ENCODE measurements at regions not wholly inside any gene's neighbourhood (a gene's known extent, or its start where the extent isn't known, plus 50 kb on each side); places are given as distances from the start of the nearest gene placed in this dataset.

DNA sequence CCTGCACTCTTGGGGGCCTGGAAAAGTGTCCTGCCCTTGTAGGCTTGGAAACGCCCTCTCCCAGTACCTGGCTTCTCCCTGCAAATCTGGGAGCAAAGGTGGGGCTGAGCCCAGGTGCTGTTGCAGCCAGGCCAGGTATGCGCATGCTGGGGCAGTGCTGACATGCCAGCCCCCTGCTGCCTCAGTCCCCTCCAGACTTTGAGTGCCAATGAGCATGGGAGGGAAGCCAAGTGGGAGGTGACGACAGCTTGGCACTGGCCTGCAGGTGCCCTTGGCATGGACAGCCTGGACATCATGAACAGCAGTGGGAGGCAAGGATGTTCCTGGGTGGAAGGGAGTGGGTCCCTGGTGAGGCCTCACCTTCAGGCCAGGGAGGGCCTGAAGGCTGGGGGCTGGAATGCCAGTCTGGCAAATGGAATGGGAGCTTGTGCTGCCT lies 1494.4 kb upstream of the NUDT12 start:
- TF ChIP-seq, protein P1, sequence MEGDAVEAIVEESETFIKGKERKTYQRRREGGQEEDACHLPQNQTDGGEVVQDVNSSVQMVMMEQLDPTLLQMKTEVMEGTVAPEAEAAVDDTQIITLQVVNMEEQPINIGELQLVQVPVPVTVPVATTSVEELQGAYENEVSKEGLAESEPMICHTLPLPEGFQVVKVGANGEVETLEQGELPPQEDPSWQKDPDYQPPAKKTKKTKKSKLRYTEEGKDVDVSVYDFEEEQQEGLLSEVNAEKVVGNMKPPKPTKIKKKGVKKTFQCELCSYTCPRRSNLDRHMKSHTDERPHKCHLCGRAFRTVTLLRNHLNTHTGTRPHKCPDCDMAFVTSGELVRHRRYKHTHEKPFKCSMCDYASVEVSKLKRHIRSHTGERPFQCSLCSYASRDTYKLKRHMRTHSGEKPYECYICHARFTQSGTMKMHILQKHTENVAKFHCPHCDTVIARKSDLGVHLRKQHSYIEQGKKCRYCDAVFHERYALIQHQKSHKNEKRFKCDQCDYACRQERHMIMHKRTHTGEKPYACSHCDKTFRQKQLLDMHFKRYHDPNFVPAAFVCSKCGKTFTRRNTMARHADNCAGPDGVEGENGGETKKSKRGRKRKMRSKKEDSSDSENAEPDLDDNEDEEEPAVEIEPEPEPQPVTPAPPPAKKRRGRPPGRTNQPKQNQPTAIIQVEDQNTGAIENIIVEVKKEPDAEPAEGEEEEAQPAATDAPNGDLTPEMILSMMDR (IDR thresholded peaks at IDR 0.05), result no peak
- TF ChIP-seq POLR2A (IDR thresholded peaks at IDR 0.05) (no peak), EP300 (IDR thresholded peaks at IDR 0.05) (no peak)
